CD4-positive, alpha-beta T cell (primary cell): ENCODE measurements at regions not wholly inside any gene's neighbourhood (a gene's known extent, or its start where the extent isn't known, plus 50 kb on each side); places are given as distances from the start of the nearest gene placed in this dataset.

Experiments
- ATAC-seq: fragments of 200-7000 bp; cut with Tn5 transposase; one replicate; pipeline ENCODE4 v1.10.0; 2022; ENCODE audit warnings: mild to moderate bottlenecking; ENCODE audit not compliant: poor library complexity
- CTCF ChIA-PET: fragments of 350-600 bp; sonication (Branson Sonifier 250); formaldehyde crosslinking; loops from one replicate; lab custom pipeline; 2021; ENCODE audit warnings: antibody characterized with exemption, inconsistent platforms; lab: Charles Lee
- POLR2A ChIA-PET: fragments of 350-600 bp; sonication (Branson Sonifier 250); formaldehyde crosslinking; loops from one replicate; lab custom pipeline; 2021; ENCODE audit warnings: antibody characterized with exemption, inconsistent platforms; lab: Charles Lee
- DNase-seq, 14 experiments: peaks; one replicate each; pipeline ENCODE4 v3.0.0-alpha.2; 2013 to 2020; ENCODE audit warnings: mixed read lengths in 2 of 14
- H3K27ac ChIP-seq, 2 donors: one replicate each; pipeline versions ENCODE4 v1.5.1 to v1.7.0; 2013; ENCODE audit warnings: low read length in 2 of 2, low read depth in 1 of 2, mild to moderate bottlenecking in 1 of 2
- H3K27me3 ChIP-seq, 2 experiments: 1 replicate in 1 of 2; 2 replicates in 1 of 2; pipeline versions ENCODE4 v1.6.1 to v1.7.0; 2013; ENCODE audit warnings: low read length in 2 of 2, control low read depth in 1 of 2, mild to moderate bottlenecking in 1 of 2, moderate library complexity in 1 of 2; ENCODE audit not compliant: insufficient read depth in 2 of 2, control insufficient read depth in 1 of 2
- H3K36me3 ChIP-seq: one replicate; pipeline ENCODE4 v1.6.1; 2013; ENCODE audit warnings: low read length, control low read depth; ENCODE audit not compliant: insufficient read depth
- H3K4me1 ChIP-seq: one replicate; pipeline ENCODE4 v1.6.1; 2013; ENCODE audit warnings: low read length, control low read depth; ENCODE audit not compliant: insufficient read depth
- H3K4me3 ChIP-seq: one replicate; pipeline ENCODE4 v1.5.1; 2013; ENCODE audit warnings: mild to moderate bottlenecking, low read length, moderate library complexity
- H3K9me3 ChIP-seq, 2 experiments: 1 replicate in 1 of 2; 2 replicates in 1 of 2; pipeline versions ENCODE4 v1.6.1 to v1.7.0; 2013; ENCODE audit warnings: low read length in 2 of 2, mild to moderate bottlenecking in 2 of 2, control low read depth in 1 of 2, moderate library complexity in 1 of 2; ENCODE audit not compliant: control insufficient read depth in 1 of 2, insufficient read depth in 1 of 2
- H3K27ac Mint-ChIP-seq: one replicate; pipeline ENCODE4 v1.8.0; 2020; ENCODE audit warnings: mixed read lengths
- H3K27me3 Mint-ChIP-seq: one replicate; pipeline ENCODE4 v1.8.0; 2021; ENCODE audit warnings: mixed read lengths
- H3K36me3 Mint-ChIP-seq: one replicate; pipeline ENCODE4 v1.8.0; 2021; ENCODE audit warnings: low read depth, mixed read lengths
- H3K4me1 Mint-ChIP-seq: one replicate; pipeline ENCODE4 v1.8.0; 2021; ENCODE audit warnings: low read depth, mixed read lengths
- H3K4me3 Mint-ChIP-seq: one replicate; pipeline ENCODE4 v1.8.0; 2020; ENCODE audit warnings: mild to moderate bottlenecking, mixed read lengths
- H3K9me3 Mint-ChIP-seq: one replicate; pipeline ENCODE4 v1.8.0; 2020; ENCODE audit warnings: mixed read lengths
- CTCF ChIP-seq: fragments of 200-600 bp; IDR thresholded peaks from one replicate; pipeline ENCODE4 v1.8.0; 2022; ENCODE audit warnings: antibody characterized with exemption, mild to moderate bottlenecking
- intact Hi-C, 2 experiments: fragments of 100-400 bp; cut with DNase I in 1 of 2; cut with micrococcal nuclease in 1 of 2; formaldehyde crosslinking; loops; one replicate each; pipeline versions ENCODE4 v1.15.1 to v1.9.0; 2023 to 2025; cut with DNase I, micrococcal nuclease

GRCh38 chr5:63286724-63287123 is 675.5 kb downstream of the HTR1A start:
- H3K27ac Mint-ChIP-seq = no peak overlapping the region
- POLR2A ChIA-PET = no interaction called here
- ATAC-seq (no peak), DNase-seq (no peak)
- H3K36me3 ChIP-seq = no peaks in the 10 kb centered on the region
- no peaks in the 10 kb centered on the region for H3K9me3 ChIP-seq
- H3K4me3 Mint-ChIP-seq = no peak overlapping the region
- H3K27ac ChIP-seq = no peak overlapping the region
- no peaks in the 10 kb centered on the region for H3K27me3 Mint-ChIP-seq
- peaks cover 5% of the 10 kb centered on the region for H3K9me3 Mint-ChIP-seq
- no peaks in the 10 kb centered on the region for H3K4me1 ChIP-seq
- TF ChIP-seq CTCF = no peak
- no peak overlapping the region for H3K4me3 ChIP-seq
- intact Hi-C loops = no loop called here
- H3K36me3 Mint-ChIP-seq = no peaks in the 10 kb centered on the region
- CTCF ChIA-PET = no interaction called here
- no peaks in the 10 kb centered on the region for H3K27me3 ChIP-seq
- no peaks in the 10 kb centered on the region for H3K4me1 Mint-ChIP-seq

GRCh38 chr5:63263411-63263810 is 684.8 kb downstream of the LRRC70 start:
- ATAC-seq = no peak
- H3K4me3 Mint-ChIP-seq = no peak overlapping the region
- H3K4me1 ChIP-seq = no peaks in the 10 kb centered on the region

GRCh38 chr5:63262185-63262981 is 683.8 kb downstream of the LRRC70 start:
- CTCF ChIA-PET = no interaction called here
- H3K4me1 Mint-ChIP-seq = no peaks in the 10 kb centered on the region
- intact Hi-C loops = no loop called here

More at GRCh38 chr5:63263411-63263810, 684.8 kb downstream of the LRRC70 start:
- TF ChIP-seq CTCF = no peak
- intact Hi-C loops = no loop called here
- H3K4me3 ChIP-seq = no peak overlapping the region
- Mint-ChIP-seq H3K27ac (no peak overlapping the region), H3K36me3 (no peaks in the 10 kb centered on the region), H3K27me3 (no peaks in the 10 kb centered on the region), H3K9me3 (peaks cover 3% of the 10 kb centered on the region), H3K4me1 (no peaks in the 10 kb centered on the region)
- DNase-seq = no peak
- CTCF ChIA-PET = no interaction called here
- H3K27me3 ChIP-seq = no peaks in the 10 kb centered on the region
- no peak overlapping the region for H3K27ac ChIP-seq
- H3K9me3 ChIP-seq = no peaks in the 10 kb centered on the region
- POLR2A ChIA-PET = no interaction called here
- no peaks in the 10 kb centered on the region for H3K36me3 ChIP-seq

More at GRCh38 chr5:63262185-63262981, 683.8 kb downstream of the LRRC70 start:
- Histone ChIP-seq H3K27me3 (no peaks in the 10 kb centered on the region), H3K27ac (no peak overlapping the region), H3K4me3 (no peak overlapping the region), H3K36me3 (no peaks in the 10 kb centered on the region), H3K9me3 (peaks cover 0 to 2% of the 10 kb centered on the region in 2 experiments), H3K4me1 (no peaks in the 10 kb centered on the region)
- no peaks in the 10 kb centered on the region for H3K27me3 Mint-ChIP-seq
- TF ChIP-seq CTCF = no peak
- peaks cover 3% of the 10 kb centered on the region for H3K9me3 Mint-ChIP-seq
- no peak overlapping the region for H3K27ac Mint-ChIP-seq
- DNase-seq (no peak), ATAC-seq (no peak)
- POLR2A ChIA-PET = no interaction called here
- H3K4me3 Mint-ChIP-seq = no peak overlapping the region
- H3K36me3 Mint-ChIP-seq = no peaks in the 10 kb centered on the region
